ENCODE measurements at regions not wholly inside any gene's neighbourhood (a gene's known extent, or its start where the extent isn't known, plus 50 kb on each side); places are given as distances from the start of the nearest gene placed in this dataset.

DNA sequence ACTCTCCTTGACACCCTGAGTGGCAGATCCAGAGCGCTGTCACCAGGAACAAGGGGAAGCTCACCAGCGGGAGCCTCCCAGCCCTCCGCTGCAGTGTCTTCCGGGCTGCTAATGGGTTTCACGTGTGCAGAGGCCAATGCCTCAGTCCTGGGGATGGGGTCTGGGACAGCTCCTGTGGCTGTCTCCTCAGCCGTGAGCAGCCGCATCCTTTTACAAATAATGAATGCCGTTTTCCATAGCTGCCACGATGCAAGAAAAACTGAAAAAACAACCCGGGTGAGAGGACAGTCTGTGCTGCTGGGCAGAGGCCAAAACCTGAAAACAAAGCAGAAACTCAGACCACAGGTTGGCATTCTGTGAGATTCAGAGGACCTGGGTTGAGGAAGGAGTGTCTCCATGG, 212.2 kb upstream of the RAB4A start:
- TF ChIP-seq POLR2AphosphoS5 (IDR thresholded peaks at IDR 0.05) = peak in 1 of 3 donors; percentile 20
- TF ChIP-seq, protein P1, sequence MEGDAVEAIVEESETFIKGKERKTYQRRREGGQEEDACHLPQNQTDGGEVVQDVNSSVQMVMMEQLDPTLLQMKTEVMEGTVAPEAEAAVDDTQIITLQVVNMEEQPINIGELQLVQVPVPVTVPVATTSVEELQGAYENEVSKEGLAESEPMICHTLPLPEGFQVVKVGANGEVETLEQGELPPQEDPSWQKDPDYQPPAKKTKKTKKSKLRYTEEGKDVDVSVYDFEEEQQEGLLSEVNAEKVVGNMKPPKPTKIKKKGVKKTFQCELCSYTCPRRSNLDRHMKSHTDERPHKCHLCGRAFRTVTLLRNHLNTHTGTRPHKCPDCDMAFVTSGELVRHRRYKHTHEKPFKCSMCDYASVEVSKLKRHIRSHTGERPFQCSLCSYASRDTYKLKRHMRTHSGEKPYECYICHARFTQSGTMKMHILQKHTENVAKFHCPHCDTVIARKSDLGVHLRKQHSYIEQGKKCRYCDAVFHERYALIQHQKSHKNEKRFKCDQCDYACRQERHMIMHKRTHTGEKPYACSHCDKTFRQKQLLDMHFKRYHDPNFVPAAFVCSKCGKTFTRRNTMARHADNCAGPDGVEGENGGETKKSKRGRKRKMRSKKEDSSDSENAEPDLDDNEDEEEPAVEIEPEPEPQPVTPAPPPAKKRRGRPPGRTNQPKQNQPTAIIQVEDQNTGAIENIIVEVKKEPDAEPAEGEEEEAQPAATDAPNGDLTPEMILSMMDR (IDR thresholded peaks at IDR 0.05) = no peak
- no peak for TF ChIP-seq POLR2A (IDR thresholded peaks at IDR 0.05)

Measured in breast epithelium (tissue), 3 donors.